Kidney (tissue), 13 donors: ENCODE measurements at regions not wholly inside any gene's neighbourhood (a gene's known extent, or its start where the extent isn't known, plus 50 kb on each side); places are given as distances from the start of the nearest gene placed in this dataset.

Source experiments
- DNase-seq, 5 donors: peaks; one replicate each; pipeline ENCODE4 v3.0.0-alpha.2; 2013 to 2020
- FAIRE-seq: peaks from 2 replicates; lab custom pipeline; 2012; peaks lifted over from hg19 to GRCh38; lab: Jason Lieb, UNC
- H3K27ac ChIP-seq, 2 donors: one replicate each; pipeline ENCODE4 v1.7.0; 2013; ENCODE audit warnings: low read depth in 2 of 2, low read length in 2 of 2, inconsistent platforms in 1 of 2
- H3K27me3 ChIP-seq: one replicate; pipeline ENCODE4 v1.7.1; 2013; ENCODE audit warnings: low read length, inconsistent platforms; ENCODE audit not compliant: control insufficient read depth, insufficient read depth
- H3K36me3 ChIP-seq, 3 donors: one replicate each; pipeline versions ENCODE4 v1.7.0 to v1.7.1; 2013; ENCODE audit warnings: low read length in 3 of 3, control low read depth in 1 of 3, inconsistent platforms in 1 of 3; ENCODE audit not compliant: insufficient read depth in 3 of 3, control insufficient read depth in 2 of 3
- H3K4me1 ChIP-seq, 3 donors: one replicate each; pipeline versions ENCODE4 v1.7.0 to v1.7.1; 2013; ENCODE audit warnings: low read length in 3 of 3, inconsistent platforms in 1 of 3, low read depth in 1 of 3; ENCODE audit not compliant: control insufficient read depth in 2 of 3, insufficient read depth in 2 of 3
- H3K4me3 ChIP-seq, 3 donors: one replicate each; pipeline versions ENCODE4 v1.7.0 to v1.8.1; 2013; ENCODE audit warnings: low read length in 3 of 3, control low read depth in 1 of 3, inconsistent platforms in 1 of 3
- H3K9ac ChIP-seq, 3 donors: one replicate each; pipeline versions ENCODE4 v1.7.0 to v1.7.1; 2013; ENCODE audit warnings: low read length in 3 of 3, control low read depth in 1 of 3, inconsistent platforms in 1 of 3
- H3K9me3 ChIP-seq, 3 donors: one replicate each; pipeline versions ENCODE4 v1.7.0 to v1.7.1; 2013; ENCODE audit warnings: low read length in 3 of 3, control low read depth in 1 of 3, inconsistent platforms in 1 of 3; ENCODE audit not compliant: control insufficient read depth in 2 of 3, insufficient read depth in 1 of 3
- intact Hi-C: fragments of 100-400 bp; cut with DNase I; formaldehyde crosslinking; loops from one replicate; pipeline ENCODE4 v1.11.1; 2022
- TF ChIP-seq, protein P1 (sequence below): IDR thresholded peaks from 3 replicates; pipeline ENCODE4 v1.5.1; 2012; ENCODE audit warnings: mild to moderate bottlenecking, moderate library complexity, borderline replicate concordance; ENCODE audit not compliant: insufficient read depth; ENCODE audit errors: extremely low read depth
- donor health status: control.
- donor health status: control.
- donor health status: control.
- donor health status: control.
- donor health status: control.
- donor health status: DM: yes; HTN: yes; CAD: no.
- donor health status: Normal renal cell carcinoma (clear cell type).

DNA sequence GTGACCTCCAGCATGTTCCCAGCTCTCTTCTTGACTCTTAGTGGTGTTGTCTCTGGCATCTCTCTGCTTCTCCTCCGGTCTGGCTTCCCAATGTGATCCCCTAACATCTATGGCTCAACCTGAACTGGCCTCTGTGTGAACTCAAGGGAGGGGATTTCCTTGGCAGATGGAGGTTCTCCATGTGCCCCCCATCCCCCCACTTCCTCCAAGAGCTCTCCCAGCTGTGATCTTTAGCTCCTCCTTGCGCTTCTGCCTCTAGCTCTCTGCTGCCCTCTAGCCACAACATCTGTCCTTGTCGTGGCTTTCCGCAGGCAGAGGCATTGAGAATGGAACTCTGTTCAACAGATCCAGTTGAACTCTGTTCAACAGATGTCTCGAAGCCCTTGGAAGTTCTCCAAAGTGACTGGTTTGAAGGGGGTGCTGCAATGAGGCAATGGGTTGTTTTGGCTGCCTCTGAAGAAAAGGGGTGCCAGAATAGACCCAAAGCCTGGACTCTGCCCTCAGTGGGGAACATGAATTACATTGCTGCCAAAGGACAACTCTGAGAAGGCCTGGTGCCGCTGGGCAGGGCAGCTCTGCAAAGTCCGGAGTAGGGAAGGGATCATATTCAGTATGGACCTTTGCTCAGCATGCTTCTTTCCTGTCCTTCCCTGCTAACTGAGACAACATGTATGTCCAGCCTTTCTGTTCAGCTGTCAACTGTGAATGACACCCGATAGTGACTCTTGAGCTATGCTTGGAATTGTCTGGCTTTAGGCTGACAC is 61.9 kb downstream of the ADM start:
- DNase-seq (peak; percentile 73 to 94 (median 82)), FAIRE-seq (no peak)
- H3K9me3 ChIP-seq, result no peaks in the 10 kb centered on the region
- intact Hi-C loops, result no loop called here
- no peaks in the 10 kb centered on the region for H3K27me3 ChIP-seq
- H3K27ac ChIP-seq, result no peak overlapping the region
- peaks cover 0 to 9% (median 9%) of the 10 kb centered on the region in 3 donors for H3K4me1 ChIP-seq
- no peaks in the 10 kb centered on the region for H3K36me3 ChIP-seq
- peak overlapping the region in 1 of 3 donors; percentile 8 for H3K4me3 ChIP-seq
- peak overlapping the region in 1 of 3 donors; percentile 28 for H3K9ac ChIP-seq
- TF ChIP-seq, protein P1, sequence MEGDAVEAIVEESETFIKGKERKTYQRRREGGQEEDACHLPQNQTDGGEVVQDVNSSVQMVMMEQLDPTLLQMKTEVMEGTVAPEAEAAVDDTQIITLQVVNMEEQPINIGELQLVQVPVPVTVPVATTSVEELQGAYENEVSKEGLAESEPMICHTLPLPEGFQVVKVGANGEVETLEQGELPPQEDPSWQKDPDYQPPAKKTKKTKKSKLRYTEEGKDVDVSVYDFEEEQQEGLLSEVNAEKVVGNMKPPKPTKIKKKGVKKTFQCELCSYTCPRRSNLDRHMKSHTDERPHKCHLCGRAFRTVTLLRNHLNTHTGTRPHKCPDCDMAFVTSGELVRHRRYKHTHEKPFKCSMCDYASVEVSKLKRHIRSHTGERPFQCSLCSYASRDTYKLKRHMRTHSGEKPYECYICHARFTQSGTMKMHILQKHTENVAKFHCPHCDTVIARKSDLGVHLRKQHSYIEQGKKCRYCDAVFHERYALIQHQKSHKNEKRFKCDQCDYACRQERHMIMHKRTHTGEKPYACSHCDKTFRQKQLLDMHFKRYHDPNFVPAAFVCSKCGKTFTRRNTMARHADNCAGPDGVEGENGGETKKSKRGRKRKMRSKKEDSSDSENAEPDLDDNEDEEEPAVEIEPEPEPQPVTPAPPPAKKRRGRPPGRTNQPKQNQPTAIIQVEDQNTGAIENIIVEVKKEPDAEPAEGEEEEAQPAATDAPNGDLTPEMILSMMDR, result peak; percentile 87

DNA sequence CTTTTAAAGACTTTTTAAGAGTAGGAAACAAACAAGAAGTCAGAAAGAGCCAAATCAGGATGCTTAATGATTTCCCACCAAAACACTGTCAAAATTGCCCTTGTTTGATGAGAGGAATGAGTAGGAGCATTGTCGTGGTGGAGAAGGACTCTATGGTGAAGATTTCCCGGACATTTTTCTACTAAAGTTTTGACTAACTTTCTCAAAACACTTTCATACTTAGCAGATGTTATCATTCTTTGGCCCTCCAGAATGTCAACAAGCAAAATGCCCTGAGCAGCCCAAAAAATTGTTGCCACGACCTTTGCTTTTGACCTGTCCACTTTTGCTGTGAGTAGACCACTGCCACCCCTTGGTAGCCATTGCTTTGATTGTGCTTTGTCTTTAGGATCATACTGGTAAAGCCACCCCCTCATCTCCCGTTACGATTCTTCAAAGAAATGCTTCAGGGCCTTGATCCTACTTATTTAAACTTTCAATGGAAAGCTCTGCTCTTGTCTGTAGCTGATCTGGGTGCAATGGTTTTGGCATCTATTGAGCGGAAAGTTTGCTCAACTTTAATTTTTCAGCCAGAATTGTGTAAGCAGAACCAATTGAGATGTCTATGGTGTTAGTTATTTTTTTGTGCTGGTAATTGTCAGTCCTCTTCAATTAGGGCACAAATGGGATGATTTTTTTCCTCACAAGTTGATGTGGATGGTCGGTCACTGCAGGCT is 67.2 kb downstream of the ADM start:
- Histone ChIP-seq H3K9me3 (no peaks in the 10 kb centered on the region), H3K27ac (no peak overlapping the region), H3K9ac (no peak overlapping the region), H3K27me3 (no peaks in the 10 kb centered on the region), H3K4me3 (no peak overlapping the region), H3K4me1 (peaks cover 0 to 8% (median under 1%) of the 10 kb centered on the region in 3 donors), H3K36me3 (no peaks in the 10 kb centered on the region)
- FAIRE-seq (no peak), DNase-seq (no peak)
- TF ChIP-seq, protein P1, result no peak
- intact Hi-C loops, result no loop called here

DNA sequence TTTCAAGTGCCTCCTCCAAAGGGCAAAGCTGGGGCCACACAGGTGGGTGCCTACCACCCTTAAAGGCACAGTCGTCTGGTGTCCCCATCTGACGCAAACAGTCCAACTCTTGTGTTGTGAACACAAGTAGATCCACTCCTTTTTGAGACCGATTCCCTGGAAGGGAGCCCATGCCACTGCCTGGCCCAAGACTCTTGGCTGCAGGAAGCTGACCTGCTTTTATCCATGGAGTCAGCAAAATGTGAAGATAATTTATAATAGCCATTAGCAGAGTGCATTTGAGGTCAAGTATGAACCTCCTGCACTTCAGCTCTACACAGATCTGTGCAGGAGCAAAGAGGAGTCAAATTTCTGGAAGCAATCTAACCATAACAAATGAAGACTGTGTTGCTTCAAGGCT is 68.5 kb downstream of the ADM start:
- no peak overlapping the region for H3K27ac ChIP-seq

More for the DNA sequence above, 68.5 kb downstream of the ADM start:
- Histone ChIP-seq H3K4me3 (no peak overlapping the region), H3K9ac (no peak overlapping the region), H3K27me3 (no peaks in the 10 kb centered on the region), H3K36me3 (no peaks in the 10 kb centered on the region), H3K4me1 (peaks cover 0 to 8% (median 0%) of the 10 kb centered on the region in 3 donors), H3K9me3 (no peaks in the 10 kb centered on the region)
- FAIRE-seq, result no peak
- TF ChIP-seq, protein P1, result no peak
- intact Hi-C loops, result no loop called here
- peak in 4 of 5 donors; percentile 33 to 85 (median 64) for DNase-seq
